ENCODE measurements at regions not wholly inside any gene's neighbourhood (a gene's known extent, or its start where the extent isn't known, plus 50 kb on each side); places are given as distances from the start of the nearest gene placed in this dataset.
"Not testable (repeated sequence)": the region's sequence is repeated elsewhere in the genome, so short reads cannot be mapped to it uniquely, and the experiment has no call there.

DNA sequence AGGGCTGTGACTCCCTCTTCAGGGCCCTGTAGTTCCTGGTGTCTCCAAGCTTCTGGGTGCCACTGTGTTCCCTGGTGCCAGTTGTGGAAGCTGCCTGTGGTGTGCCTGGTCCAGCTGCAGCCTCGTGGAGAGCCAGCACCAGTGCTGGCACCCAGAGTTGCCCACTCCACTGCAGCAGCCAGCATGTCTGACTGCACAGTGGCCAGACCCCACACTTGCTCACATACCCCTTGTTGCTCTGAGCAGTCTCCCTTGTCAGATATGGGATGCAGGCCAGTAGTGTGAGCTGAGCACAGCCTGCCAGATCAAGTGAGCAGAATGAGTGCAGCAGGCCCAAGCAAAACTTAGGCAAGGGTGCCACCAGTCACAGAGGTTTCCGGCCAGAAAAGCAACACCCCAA is 108.6 kb downstream of the ZMAT1 start:
- no peak for DNase-seq (ENCODE audit: low read depth)

DNA sequence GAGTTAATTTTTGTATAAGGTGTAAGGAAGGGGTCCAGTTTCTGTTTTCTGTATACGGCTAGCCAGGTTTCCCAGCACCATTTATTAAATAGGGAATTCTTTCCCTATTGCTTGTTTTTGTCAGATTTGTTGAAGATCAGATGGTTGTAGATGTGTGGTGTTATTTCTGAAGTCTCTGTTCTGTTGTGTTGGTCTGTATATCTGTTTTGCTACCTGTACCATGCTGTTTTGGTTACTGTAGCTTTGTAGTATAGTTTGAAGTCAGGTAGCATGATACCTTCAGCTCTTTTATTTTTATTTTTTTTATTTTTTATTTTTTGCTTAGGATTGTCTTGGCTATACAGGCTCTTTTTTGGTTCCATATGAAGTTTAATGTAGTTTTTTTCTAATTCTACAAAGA is 114.1 kb downstream of the ZMAT1 start:
- DNase-seq (ENCODE audit: low read depth): not testable (repeated sequence)

DNA sequence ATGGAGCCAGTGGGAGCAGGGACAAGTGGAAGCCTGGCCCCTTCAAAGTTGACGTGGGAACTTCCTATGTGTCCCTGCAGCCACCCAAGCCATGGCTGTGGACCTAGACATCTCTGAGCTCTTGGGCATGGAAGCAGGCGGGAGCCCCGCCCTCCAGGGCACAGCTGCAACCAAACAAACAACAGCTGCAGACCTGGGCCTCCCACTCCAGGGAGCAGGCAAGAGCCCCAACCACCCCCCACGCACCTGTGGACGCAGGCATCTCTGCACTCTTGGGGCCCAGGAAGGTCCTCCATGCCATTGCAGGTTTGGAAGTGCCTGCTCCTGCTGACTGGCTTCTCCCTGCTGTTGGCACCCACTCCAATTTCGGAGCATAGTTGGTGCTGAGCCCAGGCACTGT is 118.6 kb downstream of the ZMAT1 start:
- DNase-seq (ENCODE audit: low read depth): no peak

DNA sequence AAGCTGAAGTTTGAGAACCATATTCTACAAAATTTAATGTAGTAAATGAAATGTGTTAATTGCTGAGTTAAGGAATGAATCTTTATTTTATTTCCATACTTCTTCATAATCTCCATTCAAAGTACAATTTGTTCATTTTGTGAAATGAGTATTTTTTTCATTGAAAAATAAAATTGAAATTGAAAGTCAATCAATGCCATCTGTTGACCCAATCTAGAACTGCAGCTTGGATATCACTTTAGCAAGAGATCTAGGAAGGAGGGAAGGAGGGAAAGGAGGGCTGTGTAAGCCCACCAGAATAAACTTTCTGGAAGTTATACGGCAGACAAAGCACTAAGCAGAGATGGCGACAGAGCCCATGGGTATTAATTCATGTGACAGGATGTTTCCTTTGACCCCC is 128.4 kb downstream of the ZMAT1 start:
- DNase-seq (ENCODE audit: low read depth): no peak

DNA sequence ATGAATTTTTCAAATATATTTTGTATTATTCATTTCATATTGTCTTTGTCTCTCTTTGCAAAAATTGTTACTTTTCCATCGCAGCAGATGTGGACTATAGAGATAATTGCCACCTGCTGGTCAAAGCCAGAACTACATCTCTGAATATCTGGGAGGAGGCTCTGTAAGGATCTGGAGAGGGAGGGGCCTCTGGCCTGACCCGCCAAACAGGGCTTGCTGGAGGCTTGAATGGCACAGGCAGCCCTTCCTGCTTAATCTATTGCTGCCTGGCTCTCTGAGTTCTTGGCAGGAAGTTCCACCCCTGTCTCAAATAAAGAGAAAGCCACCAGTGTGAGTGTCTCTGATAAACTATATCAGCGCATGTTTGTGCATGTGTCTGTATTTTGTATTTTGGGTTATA is 132.4 kb downstream of the ZMAT1 start:
- peak; percentile 74 for DNase-seq (ENCODE audit: low read depth)

DNA sequence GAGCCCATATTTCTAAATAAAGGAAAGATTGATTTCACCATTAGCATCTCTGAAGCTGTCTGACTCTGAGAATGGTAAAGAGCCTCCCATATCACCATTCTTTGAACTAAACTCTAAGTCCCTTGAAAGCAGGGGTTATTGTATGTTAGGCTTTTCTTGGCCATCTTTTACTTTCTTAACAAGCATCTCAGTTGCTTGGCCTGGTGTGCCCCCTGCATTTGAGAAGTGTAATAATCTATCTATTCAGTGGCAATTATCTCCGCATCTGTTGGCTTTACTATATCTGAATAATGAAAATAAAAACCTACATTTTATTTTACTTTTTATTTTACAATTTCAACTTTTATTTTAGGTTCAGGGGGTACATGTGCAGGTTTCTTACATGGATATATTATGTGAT is 128.3 kb upstream of the ARMCX2 start:
- no peak for DNase-seq (ENCODE audit: low read depth)

DNA sequence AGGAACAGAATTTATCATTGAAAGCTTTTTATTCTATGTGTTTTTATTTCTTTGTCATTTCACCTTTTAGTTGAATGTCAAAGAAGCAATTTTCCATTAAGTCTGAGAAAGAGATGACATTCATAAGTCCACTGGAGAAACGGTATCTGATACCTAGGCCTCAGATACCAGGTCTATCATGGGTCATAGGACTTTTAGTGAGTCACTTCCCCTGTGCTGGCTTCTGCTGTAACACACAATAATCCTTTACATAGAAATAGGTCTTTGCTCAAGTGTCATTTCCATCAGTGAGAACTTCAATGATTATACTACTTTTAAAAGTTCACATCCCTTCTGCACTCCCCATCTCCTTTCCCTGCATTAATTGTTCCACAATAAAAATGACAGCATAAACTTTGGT is 125.5 kb upstream of the ARMCX2 start:
- no peak for DNase-seq (ENCODE audit: low read depth)

DNA sequence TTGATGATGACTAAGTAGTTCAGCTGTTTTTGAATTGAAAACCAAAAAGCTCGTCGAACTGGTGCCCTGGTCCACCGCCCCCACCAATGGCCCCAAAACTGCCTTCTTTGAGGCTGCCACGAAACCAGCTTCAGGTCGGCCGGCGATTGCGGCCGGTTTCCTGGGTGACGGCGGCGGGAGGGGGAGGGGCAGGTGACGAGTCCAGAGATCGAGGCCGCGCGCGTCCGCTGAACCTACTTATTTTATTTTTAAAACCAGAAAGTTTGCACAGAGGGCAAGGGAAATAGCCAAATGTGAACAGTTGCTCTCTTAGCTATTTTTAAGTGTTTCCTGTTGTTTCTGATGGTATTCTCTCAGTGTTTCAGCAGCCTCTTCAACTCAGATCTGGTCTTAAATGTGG is 120.8 kb upstream of the ARMCX2 start:
- DNase-seq (ENCODE audit: low read depth): not testable (repeated sequence)

DNA sequence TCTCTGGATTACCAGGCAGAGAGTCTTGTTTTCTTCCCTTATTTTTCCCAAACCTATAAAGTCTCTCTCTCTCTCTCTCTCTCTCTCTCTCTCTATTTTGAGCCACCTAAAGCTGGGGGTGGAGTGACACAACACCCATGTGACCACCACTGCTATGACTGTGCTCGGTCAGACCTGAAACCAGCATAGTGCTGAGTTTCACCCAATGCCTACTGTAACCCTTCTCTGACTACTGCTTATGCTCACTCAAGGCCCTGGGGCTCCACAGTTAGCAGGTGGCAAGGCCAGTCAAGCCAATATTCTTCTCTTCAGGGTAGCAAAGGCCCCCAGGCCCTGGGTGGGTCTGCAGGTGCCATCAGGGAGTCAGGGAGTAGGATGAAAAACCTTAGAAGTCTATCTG is 114.7 kb upstream of the ARMCX2 start:
- DNase-seq (ENCODE audit: low read depth): no peak

DNA sequence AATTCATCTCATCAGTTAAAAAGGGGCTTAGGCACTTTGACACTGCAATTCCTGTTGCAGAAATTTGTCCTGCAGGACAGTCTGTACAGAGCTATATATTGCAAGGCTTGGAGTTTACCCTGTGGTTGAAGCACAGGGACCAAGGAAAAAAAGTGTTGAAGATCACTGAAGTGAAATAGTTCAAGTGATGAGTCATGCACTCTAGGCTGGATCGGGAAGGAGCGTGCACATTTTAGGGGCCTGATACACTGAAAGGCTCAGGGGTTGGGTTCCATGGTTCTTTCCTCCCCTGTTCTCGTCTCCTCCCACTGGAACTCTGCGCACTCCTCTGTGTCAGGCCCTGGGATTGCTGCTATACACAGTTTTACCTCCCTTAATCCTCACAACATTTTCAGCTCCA is 104.9 kb upstream of the ARMCX2 start:
- no peak for DNase-seq (ENCODE audit: low read depth)

DNA sequence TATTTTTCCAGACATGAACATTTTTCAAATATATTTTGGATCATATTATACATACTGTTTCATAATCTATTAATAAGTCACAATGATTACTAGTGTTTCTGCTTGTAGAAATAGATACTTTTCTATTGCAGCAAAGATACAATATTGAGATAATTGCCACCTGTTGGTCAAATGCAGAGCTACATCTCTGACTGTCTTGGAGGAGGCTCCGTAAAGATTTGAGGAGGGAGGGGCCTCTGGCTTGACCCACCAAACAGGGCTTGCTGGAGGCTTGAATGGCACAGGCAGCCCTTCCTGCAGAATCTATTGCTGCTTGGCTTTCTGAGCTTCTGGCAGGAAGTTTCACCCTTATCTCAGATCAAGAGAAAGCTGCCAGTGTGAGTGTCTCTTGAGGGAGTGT is 99.3 kb upstream of the ARMCX2 start:
- DNase-seq (ENCODE audit: low read depth): peak; percentile 35

DNA sequence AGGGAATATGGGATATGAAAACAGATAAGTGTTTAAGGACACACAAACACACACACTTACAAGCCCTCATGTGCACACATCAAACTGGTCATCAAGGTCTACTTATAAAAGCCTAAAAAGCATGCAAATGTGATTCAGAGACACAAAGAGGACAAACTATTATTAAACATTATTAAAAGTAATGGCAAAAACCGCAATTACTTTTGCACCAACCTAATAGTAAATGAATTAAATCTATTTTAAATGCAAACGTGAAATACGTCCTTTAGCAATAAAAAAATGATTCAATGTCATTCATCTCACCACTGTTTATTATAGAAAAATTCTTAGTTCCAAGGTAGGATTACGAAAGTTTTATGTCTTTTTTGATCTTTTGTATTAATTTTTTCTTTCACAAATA is 91.1 kb upstream of the ARMCX2 start:
- no peak for DNase-seq (ENCODE audit: low read depth)

DNA sequence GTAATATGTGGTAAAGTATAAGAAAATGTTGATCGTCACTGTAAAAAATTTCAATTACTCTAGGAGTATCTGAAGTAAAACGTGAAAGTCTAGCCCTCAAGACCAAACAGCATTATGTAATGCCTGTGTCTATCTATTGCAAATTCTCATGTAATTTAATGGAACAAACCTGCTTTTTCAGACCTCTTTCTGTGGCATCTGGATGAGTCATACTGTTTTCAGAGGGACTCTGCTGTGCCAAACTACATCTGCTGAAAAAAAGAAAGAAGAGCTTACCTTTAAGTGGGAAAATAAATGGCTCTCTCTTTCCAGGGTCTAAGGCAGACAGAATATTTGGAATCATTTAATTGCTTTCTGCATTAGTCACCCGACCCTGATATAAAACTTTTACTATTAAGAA is 89.8 kb upstream of the ARMCX2 start:
- no peak for DNase-seq (ENCODE audit: low read depth)

DNA sequence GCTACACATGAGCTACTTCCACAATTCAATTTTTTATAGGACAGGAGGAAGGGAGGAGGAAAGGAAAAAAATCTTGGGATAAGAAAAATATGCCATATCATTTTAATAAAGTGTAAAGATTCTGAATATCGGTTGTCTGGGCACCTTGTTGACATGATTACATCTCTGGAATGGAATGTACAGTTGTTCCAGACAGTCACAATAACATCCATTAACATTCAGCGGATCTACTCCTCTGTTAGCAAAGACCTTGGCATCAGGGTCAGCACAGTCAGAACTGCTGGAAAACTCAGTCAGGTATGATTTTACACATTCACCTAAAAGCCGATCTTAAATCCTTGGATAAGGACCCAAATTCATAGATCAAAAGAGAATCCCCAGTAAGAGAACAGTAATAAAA is 85.4 kb upstream of the ARMCX2 start:
- DNase-seq (ENCODE audit: low read depth): no peak

DNA sequence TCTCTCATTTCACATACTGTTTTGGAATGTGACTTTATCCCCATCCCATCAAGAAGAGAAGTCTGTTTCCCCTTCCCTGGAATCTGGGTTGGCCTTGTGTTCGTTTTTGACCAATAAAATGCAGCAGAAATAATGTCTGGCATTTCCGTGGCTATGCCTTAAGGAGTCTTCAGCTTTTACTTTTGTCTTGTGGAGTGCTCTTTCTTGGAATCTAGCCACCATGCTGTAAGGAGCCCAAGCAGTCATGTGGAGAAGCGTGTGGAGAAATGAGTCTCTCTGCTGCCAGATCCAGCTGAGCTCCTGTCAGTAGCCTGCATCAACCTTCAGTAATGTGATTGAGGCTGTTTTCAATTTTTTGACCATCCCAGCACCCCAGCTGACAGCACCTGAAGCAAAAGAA is 84.4 kb upstream of the ARMCX2 start:
- DNase-seq (ENCODE audit: low read depth): peak; percentile 1

DNA sequence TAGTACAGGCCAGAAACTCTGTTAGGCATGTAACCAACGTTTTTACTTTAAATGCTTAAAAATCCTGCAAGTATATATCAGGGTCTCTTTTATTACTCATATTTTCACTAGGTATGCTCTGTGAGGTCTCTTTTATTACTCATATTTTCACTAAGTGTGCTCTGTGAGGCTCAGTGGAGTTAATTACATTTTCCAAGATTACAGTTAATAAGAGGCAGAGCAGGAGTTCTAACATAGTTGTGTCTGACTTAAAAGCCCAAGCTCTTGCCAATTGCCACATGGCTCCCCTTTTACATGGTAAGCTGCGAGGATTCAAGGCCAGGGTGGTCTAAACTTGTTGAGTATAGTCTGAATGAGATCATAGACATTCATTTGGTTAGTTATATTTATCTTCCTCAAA is 81.0 kb upstream of the ARMCX2 start:
- DNase-seq (ENCODE audit: low read depth): no peak

DNA sequence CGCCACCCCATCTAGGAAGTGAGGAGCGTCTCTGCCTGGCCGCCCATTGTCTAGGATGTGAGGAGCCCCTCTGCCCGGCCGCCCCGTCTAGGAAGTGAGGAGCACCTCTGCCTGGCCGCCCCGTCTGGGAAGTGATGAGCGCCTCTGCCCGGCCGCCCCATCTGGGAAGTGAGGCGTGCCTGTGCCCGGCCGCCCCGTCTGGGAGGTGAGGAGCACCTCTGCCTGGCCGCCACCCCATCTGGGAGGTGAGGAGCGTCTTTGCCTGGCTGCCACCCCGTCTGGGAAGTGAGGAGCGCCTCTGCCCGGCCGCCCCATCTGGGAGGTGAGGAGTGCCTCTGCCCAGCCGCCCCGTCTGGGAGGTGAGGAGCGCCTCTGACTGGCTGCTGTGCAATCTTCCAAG is 79.2 kb upstream of the ARMCX2 start:
- DNase-seq (ENCODE audit: low read depth): not testable (repeated sequence)

DNA sequence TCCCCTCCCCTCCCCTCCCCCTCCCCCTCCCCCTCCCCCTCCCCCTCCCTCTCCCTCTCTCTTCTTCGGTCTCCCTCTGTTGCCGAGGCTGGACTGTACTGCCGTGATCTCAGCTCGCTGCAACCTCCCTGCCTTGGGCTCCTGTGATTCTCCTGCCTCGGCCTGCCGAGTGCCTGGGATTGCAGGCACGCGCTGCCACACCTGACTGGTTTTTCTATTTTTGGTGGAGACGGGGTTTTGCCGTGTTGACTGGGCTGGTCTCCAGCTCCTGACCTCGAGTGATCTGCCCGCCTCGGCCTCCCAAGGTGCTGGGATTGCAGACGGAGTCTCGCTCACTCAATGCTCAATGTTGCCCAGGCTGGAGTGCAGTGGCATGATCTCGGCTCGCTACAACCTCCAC is 78.8 kb upstream of the ARMCX2 start:
- not testable (repeated sequence) for DNase-seq (ENCODE audit: low read depth)

DNA sequence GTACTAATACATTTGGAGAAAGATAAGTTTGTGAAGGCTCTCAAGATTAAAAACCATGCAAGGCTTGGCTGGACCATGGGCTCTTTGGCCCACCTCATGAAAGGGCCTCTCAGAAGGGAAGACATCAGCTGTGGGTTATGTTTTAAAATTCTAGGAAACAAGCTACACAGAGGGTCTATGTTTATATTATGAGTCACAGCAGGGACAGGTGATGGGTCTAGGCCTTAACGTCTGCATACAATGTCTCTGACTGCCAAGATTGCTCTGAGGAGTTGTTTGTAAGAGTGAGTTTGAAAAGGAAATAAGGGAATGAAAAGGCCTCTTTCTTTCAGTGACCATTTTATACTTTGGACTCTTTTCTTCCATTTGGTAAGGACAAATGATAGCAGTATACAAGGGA is 77.0 kb upstream of the ARMCX2 start:
- DNase-seq (ENCODE audit: low read depth): no peak

DNA sequence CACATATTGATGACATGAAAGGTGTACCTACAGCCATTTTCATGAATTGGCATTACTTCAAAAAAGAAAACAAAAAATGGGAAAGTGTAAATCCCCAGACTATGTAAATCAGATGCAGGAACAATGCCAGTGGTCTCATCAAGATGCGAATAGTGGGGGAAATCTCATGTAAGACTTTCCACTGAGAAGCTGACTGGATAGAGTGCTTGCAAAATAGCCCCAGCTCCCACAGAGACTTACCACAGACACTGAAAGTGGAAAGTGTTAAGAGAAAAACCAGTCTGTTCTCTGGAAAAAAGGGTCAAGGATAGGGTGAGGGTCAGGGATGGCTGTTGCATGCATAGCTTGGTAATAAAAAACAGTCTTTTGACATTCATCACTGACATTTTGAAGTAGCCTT is 73.2 kb upstream of the ARMCX2 start:
- DNase-seq (ENCODE audit: low read depth): no peak

DNA sequence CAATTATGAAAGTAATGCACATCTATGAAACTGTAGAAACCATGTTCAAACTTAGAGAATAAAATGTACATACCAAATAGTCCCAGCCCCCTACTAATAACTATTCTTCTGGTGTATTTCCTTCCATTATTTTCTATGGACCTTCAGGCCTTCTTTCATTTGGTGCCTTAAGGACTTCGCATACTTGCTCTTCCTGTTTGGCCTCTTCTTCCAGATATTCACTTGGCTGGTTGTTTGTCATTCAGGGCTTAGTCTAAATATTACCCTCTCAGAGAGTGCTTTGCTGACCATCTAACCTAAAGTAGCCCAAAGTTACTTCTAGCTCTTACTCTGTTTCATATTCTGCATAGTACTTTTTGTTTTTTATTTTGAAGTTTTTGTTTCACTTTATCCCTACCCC is 70.3 kb upstream of the ARMCX2 start:
- DNase-seq (ENCODE audit: low read depth): no peak

Measured in fibroblast of gingiva (primary cell).